ENCODE measurements at regions not wholly inside any gene's neighbourhood (a gene's known extent, or its start where the extent isn't known, plus 50 kb on each side); places are given as distances from the start of the nearest gene placed in this dataset.

- 47 to 53% methylated on average over 20 to 22 of the region's 22 CpGs for WGBS, 2 donors
- no peaks in the 10 kb centered on the region for H3K27me3 ChIP-seq
- no peak for ATAC-seq (ENCODE audit: low FRiP score in 2 of 2)
- TF ChIP-seq POLR2AphosphoS5 (IDR thresholded peaks at IDR 0.05) = no peak
- TF ChIP-seq EP300 (IDR thresholded peaks at IDR 0.05) = no peak
- TF ChIP-seq POLR2A (IDR thresholded peaks at IDR 0.05) = no peak
- no peak for TF ChIP-seq CTCF (IDR thresholded peaks at IDR 0.05)
- no peak overlapping the region for H3K4me3 ChIP-seq
- DNase-seq = no peak
- H3K27ac ChIP-seq = no peak overlapping the region
- no peaks in the 10 kb centered on the region for H3K9me3 ChIP-seq
- peaks cover 0 to 27% (median 10%) of the 10 kb centered on the region in 4 donors for H3K4me1 ChIP-seq
- no peaks in the 10 kb centered on the region for H3K36me3 ChIP-seq
These were observed 319.0 kb downstream of the ZNF536 start for GRCh38 chr19:30690935-30691818.

GRCh38 chr19:30690525-30690924 lies 318.3 kb downstream of the ZNF536 start:
- Histone ChIP-seq H3K9me3 (no peaks in the 10 kb centered on the region), H3K36me3 (no peaks in the 10 kb centered on the region), H3K4me3 (no peak overlapping the region), H3K27ac (no peak overlapping the region), H3K27me3 (no peaks in the 10 kb centered on the region), H3K4me1 (peaks cover 0 to 29% (median 10%) of the 10 kb centered on the region in 4 donors)
- TF ChIP-seq CTCF (IDR thresholded peaks at IDR 0.05) (no peak), POLR2AphosphoS5 (IDR thresholded peaks at IDR 0.05) (no peak), EP300 (IDR thresholded peaks at IDR 0.05) (no peak), POLR2A (IDR thresholded peaks at IDR 0.05) (no peak)
- DNase-seq = no peak
- ATAC-seq (ENCODE audit: low FRiP score in 2 of 2) = no peak
- WGBS, 2 donors = 82 to 85% methylated on average over 4 of the region's 4 CpGs

GRCh38 chr19:30689474-30689873 lies 317.3 kb downstream of the ZNF536 start:
- DNase-seq (no peak), ATAC-seq (ENCODE audit: low FRiP score in 2 of 2) (no peak)
- 44 to 48% methylated on average over 4 of the region's 4 CpGs for WGBS, 2 donors
- TF ChIP-seq CTCF (IDR thresholded peaks at IDR 0.05) (no peak), POLR2A (IDR thresholded peaks at IDR 0.05) (no peak), EP300 (IDR thresholded peaks at IDR 0.05) (no peak), POLR2AphosphoS5 (IDR thresholded peaks at IDR 0.05) (no peak)
- no peak overlapping the region for H3K27ac ChIP-seq
- H3K27me3 ChIP-seq = no peaks in the 10 kb centered on the region
- H3K4me3 ChIP-seq = no peak overlapping the region
- H3K4me1 ChIP-seq = peaks cover 0 to 29% (median 9%) of the 10 kb centered on the region in 4 donors
- H3K9me3 ChIP-seq = no peaks in the 10 kb centered on the region
- H3K36me3 ChIP-seq = no peaks in the 10 kb centered on the region

GRCh38 chr19:30688696-30689095 lies 316.5 kb downstream of the ZNF536 start:
- Histone ChIP-seq H3K4me3 (no peak overlapping the region), H3K27ac (no peak overlapping the region), H3K9me3 (no peaks in the 10 kb centered on the region), H3K4me1 (peaks cover 0 to 29% (median 4%) of the 10 kb centered on the region in 4 donors), H3K27me3 (no peaks in the 10 kb centered on the region), H3K36me3 (no peaks in the 10 kb centered on the region)
- ATAC-seq (ENCODE audit: low FRiP score in 2 of 2) (no peak), DNase-seq (no peak)
- 82 to 87% methylated on average over 3 to 5 of the region's 5 CpGs for WGBS, 2 donors
- no peak for TF ChIP-seq EP300 (IDR thresholded peaks at IDR 0.05)
- no peak for TF ChIP-seq CTCF (IDR thresholded peaks at IDR 0.05)
- no peak for TF ChIP-seq POLR2AphosphoS5 (IDR thresholded peaks at IDR 0.05)
- no peak for TF ChIP-seq POLR2A (IDR thresholded peaks at IDR 0.05)
